ENCODE measurements at regions not wholly inside any gene's neighbourhood (a gene's known extent, or its start where the extent isn't known, plus 50 kb on each side); places are given as distances from the start of the nearest gene placed in this dataset.

DNA sequence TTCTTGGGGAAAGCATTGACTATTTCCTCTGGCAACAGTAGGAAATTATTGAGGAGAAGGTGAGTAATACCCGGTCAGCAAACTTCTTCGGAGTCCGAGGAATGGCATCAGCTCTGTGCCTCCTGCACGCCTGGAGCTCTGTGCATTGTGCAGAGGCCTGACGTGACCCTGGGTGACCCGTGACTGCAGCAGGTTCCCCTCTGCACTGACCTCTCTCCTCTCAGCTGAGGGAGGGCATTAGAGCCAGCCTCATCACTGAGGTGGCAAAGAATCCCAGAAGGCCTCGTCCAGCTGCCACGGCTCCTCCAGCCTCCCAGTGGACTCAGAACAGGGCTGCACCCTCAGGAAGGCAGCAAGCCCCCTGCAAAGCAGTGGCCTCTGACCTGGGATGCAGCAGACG is 502.9 kb downstream of the CD83 start:
- H4K20me1 ChIP-seq (ENCODE audit: insufficient read depth, low read length): no peaks in the 10 kb centered on the region
- TF ChIP-seq, protein P1, sequence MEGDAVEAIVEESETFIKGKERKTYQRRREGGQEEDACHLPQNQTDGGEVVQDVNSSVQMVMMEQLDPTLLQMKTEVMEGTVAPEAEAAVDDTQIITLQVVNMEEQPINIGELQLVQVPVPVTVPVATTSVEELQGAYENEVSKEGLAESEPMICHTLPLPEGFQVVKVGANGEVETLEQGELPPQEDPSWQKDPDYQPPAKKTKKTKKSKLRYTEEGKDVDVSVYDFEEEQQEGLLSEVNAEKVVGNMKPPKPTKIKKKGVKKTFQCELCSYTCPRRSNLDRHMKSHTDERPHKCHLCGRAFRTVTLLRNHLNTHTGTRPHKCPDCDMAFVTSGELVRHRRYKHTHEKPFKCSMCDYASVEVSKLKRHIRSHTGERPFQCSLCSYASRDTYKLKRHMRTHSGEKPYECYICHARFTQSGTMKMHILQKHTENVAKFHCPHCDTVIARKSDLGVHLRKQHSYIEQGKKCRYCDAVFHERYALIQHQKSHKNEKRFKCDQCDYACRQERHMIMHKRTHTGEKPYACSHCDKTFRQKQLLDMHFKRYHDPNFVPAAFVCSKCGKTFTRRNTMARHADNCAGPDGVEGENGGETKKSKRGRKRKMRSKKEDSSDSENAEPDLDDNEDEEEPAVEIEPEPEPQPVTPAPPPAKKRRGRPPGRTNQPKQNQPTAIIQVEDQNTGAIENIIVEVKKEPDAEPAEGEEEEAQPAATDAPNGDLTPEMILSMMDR (IDR thresholded peaks at IDR 0.05; ENCODE audit: extremely low read depth, low read depth, low read length): no peak
- H3K27ac ChIP-seq (ENCODE audit: low read depth, low read length): no peak overlapping the region
- H3K4me3 ChIP-seq (ENCODE audit: insufficient read depth, low read length): no peak overlapping the region
- H3K4me2 ChIP-seq (ENCODE audit: insufficient read depth, low read length): no peak overlapping the region
- H3K27me3 ChIP-seq (ENCODE audit: insufficient read depth, low read length): no peaks in the 10 kb centered on the region
- no peak for DNase-seq (ENCODE audit: insufficient read length, low spot score, missing footprints)
- no peaks in the 10 kb centered on the region for H3K4me1 ChIP-seq (ENCODE audit: insufficient read depth, low read length)
- H3K9me3 ChIP-seq (ENCODE audit: low read depth, low read length): no peaks in the 10 kb centered on the region
- no peaks in the 10 kb centered on the region for H3K79me2 ChIP-seq (ENCODE audit: insufficient read depth, low read length)
- no peak overlapping the region for H2AFZ ChIP-seq (ENCODE audit: low read length)
- H3K36me3 ChIP-seq (ENCODE audit: insufficient read depth, low read length): no peaks in the 10 kb centered on the region

DNA sequence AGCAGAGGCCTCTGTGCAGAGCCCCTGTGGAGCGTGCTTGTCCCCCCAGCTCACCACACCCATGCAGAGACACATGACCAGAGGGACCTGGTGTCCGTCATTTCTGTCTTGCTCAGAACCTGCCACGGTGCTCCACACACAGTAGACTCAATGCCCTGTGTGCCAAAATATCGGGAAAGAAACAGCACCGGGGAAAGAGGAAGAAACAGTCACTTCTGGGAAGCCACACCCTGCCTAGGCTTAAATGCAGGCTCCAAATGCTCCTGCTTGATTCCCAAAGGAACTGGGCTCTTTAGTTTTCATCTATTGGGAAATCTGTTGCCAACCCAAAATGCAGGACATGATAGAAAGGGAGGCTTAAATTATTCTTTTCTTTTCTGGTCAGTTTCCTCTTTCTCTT is 503.9 kb downstream of the CD83 start:
- H2AFZ ChIP-seq (ENCODE audit: low read length): peak overlapping the region; percentile 27
- H3K4me3 ChIP-seq (ENCODE audit: insufficient read depth, low read length): no peak overlapping the region
- no peak overlapping the region for H3K4me2 ChIP-seq (ENCODE audit: insufficient read depth, low read length)

DNA sequence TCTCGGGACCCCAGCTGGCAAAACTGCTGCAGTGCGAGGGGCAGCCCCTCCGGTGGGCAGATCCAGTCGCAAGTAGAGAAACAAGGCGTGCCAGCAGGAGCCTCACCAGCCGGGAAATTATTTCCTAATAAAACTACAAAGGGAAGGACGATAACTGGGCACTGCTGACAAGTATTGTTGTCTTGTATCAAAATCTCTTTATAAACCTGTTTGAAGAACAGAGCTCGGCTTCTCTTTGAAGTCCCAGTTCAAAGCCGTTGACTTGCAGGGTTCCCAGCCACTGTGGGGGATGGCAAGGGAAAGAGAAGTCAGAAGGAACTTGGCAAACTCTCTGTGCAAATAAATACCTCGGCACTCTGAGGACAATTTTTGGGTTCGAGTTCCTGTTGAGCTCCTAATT is 504.5 kb downstream of the CD83 start:
- no peak overlapping the region for H3K4me2 ChIP-seq (ENCODE audit: insufficient read depth, low read length)
- no peaks in the 10 kb centered on the region for H3K79me2 ChIP-seq (ENCODE audit: insufficient read depth, low read length)
- no peak overlapping the region for H3K27ac ChIP-seq (ENCODE audit: low read depth, low read length)
- H3K4me3 ChIP-seq (ENCODE audit: insufficient read depth, low read length): no peak overlapping the region
- no peaks in the 10 kb centered on the region for H3K4me1 ChIP-seq (ENCODE audit: insufficient read depth, low read length)
- TF ChIP-seq, protein P1 (IDR thresholded peaks at IDR 0.05; ENCODE audit: extremely low read depth, low read depth, low read length): no peak
- H4K20me1 ChIP-seq (ENCODE audit: insufficient read depth, low read length): no peaks in the 10 kb centered on the region
- H3K27me3 ChIP-seq (ENCODE audit: insufficient read depth, low read length): no peaks in the 10 kb centered on the region
- no peaks in the 10 kb centered on the region for H3K9me3 ChIP-seq (ENCODE audit: low read depth, low read length)
- DNase-seq (ENCODE audit: insufficient read length, low spot score, missing footprints): peak; percentile 55
- H3K36me3 ChIP-seq (ENCODE audit: insufficient read depth, low read length): no peaks in the 10 kb centered on the region
- peak overlapping the region; percentile 14 for H2AFZ ChIP-seq (ENCODE audit: low read length)

More for the DNA sequence above, 503.9 kb downstream of the CD83 start:
- H3K27ac ChIP-seq (ENCODE audit: low read depth, low read length): no peak overlapping the region
- no peaks in the 10 kb centered on the region for H3K9me3 ChIP-seq (ENCODE audit: low read depth, low read length)
- no peaks in the 10 kb centered on the region for H3K79me2 ChIP-seq (ENCODE audit: insufficient read depth, low read length)
- no peaks in the 10 kb centered on the region for H3K36me3 ChIP-seq (ENCODE audit: insufficient read depth, low read length)
- peak; percentile 34 for DNase-seq (ENCODE audit: insufficient read length, low spot score, missing footprints)
- H3K4me1 ChIP-seq (ENCODE audit: insufficient read depth, low read length): no peaks in the 10 kb centered on the region
- no peaks in the 10 kb centered on the region for H3K27me3 ChIP-seq (ENCODE audit: insufficient read depth, low read length)
- TF ChIP-seq, protein P1 (IDR thresholded peaks at IDR 0.05; ENCODE audit: extremely low read depth, low read depth, low read length): no peak
- no peaks in the 10 kb centered on the region for H4K20me1 ChIP-seq (ENCODE audit: insufficient read depth, low read length)

DNA sequence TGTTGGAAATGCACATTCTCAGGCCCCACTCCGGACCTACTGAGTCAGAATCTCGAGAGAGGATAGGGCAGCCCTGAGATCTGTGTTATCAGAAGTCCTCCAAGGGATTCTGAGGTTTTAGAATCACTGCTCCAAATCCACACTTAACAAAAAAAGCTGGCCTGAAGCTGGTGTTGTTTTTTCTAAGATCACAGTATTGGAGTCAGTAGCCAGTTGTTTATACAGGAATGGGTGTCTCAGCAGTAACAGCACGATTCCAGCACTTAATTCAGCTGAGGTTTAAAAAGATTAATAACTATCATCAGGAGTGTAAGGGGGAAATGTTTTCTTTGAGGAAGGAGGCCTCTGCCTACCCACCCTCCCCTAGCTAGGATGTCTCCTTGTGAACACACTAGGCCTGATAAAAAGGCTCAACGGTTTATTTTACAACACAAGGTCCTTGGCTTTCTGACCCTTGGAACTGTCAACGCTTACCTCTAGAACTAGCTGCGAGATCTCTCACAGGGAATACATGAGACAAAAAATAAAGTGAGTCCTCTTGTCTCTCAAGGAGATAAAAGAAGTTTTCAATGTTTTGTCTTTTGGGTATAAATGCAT is 505.4 kb downstream of the CD83 start:
- TF ChIP-seq, protein P1 (IDR thresholded peaks at IDR 0.05; ENCODE audit: extremely low read depth, low read depth, low read length): no peak
- Histone ChIP-seq H3K4me3 (ENCODE audit: insufficient read depth, low read length) (no peak overlapping the region), H4K20me1 (ENCODE audit: insufficient read depth, low read length) (no peaks in the 10 kb centered on the region), H3K4me1 (ENCODE audit: insufficient read depth, low read length) (no peaks in the 10 kb centered on the region), H3K27me3 (ENCODE audit: insufficient read depth, low read length) (no peaks in the 10 kb centered on the region), H3K4me2 (ENCODE audit: insufficient read depth, low read length) (no peak overlapping the region), H3K79me2 (ENCODE audit: insufficient read depth, low read length) (no peaks in the 10 kb centered on the region), H3K27ac (ENCODE audit: low read depth, low read length) (no peak overlapping the region), H3K36me3 (ENCODE audit: insufficient read depth, low read length) (no peaks in the 10 kb centered on the region), H3K9me3 (ENCODE audit: low read depth, low read length) (no peaks in the 10 kb centered on the region), H2AFZ (ENCODE audit: low read length) (no peak overlapping the region)
- DNase-seq (ENCODE audit: insufficient read length, low spot score, missing footprints): no peak
